ENCODE measurements at regions not wholly inside any gene's neighbourhood (a gene's known extent, or its start where the extent isn't known, plus 50 kb on each side); places are given as distances from the start of the nearest gene placed in this dataset.

GRCh38 chr17:63317166-63317840 lies 128.8 kb downstream of the CYB561 start:
- TF ChIP-seq CTCF (IDR thresholded peaks at IDR 0.05; ENCODE audit: poor library complexity, severe bottlenecking): no peak

GRCh38 chr17:63325808-63326207 lies 120.3 kb downstream of the CYB561 start:
- H3K27ac ChIP-seq (ENCODE audit: poor library complexity, severe bottlenecking): no peak overlapping the region
- H3K4me1 ChIP-seq (ENCODE audit: insufficient read depth, poor library complexity, severe bottlenecking): no peaks in the 10 kb centered on the region
- TF ChIP-seq CTCF (IDR thresholded peaks at IDR 0.05; ENCODE audit: poor library complexity, severe bottlenecking): no peak
- H3K36me3 ChIP-seq (ENCODE audit: low read depth): peaks cover 92% of the 10 kb centered on the region
- H3K4me3 ChIP-seq (ENCODE audit: severe bottlenecking): no peak overlapping the region
- no peaks in the 10 kb centered on the region for H3K27me3 ChIP-seq (ENCODE audit: insufficient read depth, poor library complexity, severe bottlenecking)
- no peak for ATAC-seq (ENCODE audit: low read depth)
- DNase-seq (ENCODE audit: low spot score): no peak
- H3K9me3 ChIP-seq (ENCODE audit: severe bottlenecking): no peaks in the 10 kb centered on the region

More at GRCh38 chr17:63317166-63317840, 128.8 kb downstream of the CYB561 start:
- Histone ChIP-seq H3K4me3 (ENCODE audit: severe bottlenecking) (no peak overlapping the region), H3K4me1 (ENCODE audit: insufficient read depth, poor library complexity, severe bottlenecking) (no peaks in the 10 kb centered on the region), H3K27ac (ENCODE audit: poor library complexity, severe bottlenecking) (no peak overlapping the region), H3K27me3 (ENCODE audit: insufficient read depth, poor library complexity, severe bottlenecking) (no peaks in the 10 kb centered on the region), H3K9me3 (ENCODE audit: severe bottlenecking) (no peaks in the 10 kb centered on the region), H3K36me3 (ENCODE audit: low read depth) (peaks cover 92% of the 10 kb centered on the region)
- no peak for DNase-seq (ENCODE audit: low spot score)
- no peak for ATAC-seq (ENCODE audit: low read depth)

DNA sequence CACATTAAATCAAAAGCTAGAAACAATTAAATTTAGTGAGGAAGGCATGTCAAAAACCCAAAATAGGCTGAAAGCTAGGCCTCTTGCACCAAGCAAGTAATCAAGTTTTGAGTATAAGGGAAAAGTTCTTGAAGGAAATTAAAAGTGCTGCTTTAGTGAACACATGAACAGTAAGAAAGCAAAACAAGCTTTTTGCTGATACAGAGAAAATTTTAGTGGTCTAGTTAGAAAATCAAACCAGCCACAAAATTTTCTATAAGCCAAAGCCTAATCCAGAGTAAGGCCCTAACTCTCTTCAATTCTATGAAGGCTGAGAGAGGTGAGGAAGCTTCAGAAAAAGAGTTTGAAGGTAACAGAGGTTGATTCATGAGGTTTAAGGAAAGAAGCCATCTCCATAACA lies 116.2 kb downstream of the CYB561 start:
- H3K36me3 ChIP-seq (ENCODE audit: low read depth): peaks cover 93% of the 10 kb centered on the region
- ATAC-seq (ENCODE audit: low read depth) (no peak), DNase-seq (ENCODE audit: low spot score) (no peak)
- no peak for TF ChIP-seq CTCF (IDR thresholded peaks at IDR 0.05; ENCODE audit: poor library complexity, severe bottlenecking)
- H3K27ac ChIP-seq (ENCODE audit: poor library complexity, severe bottlenecking): no peak overlapping the region
- no peak overlapping the region for H3K4me3 ChIP-seq (ENCODE audit: severe bottlenecking)
- no peaks in the 10 kb centered on the region for H3K27me3 ChIP-seq (ENCODE audit: insufficient read depth, poor library complexity, severe bottlenecking)
- no peaks in the 10 kb centered on the region for H3K4me1 ChIP-seq (ENCODE audit: insufficient read depth, poor library complexity, severe bottlenecking)
- no peaks in the 10 kb centered on the region for H3K9me3 ChIP-seq (ENCODE audit: severe bottlenecking)

DNA sequence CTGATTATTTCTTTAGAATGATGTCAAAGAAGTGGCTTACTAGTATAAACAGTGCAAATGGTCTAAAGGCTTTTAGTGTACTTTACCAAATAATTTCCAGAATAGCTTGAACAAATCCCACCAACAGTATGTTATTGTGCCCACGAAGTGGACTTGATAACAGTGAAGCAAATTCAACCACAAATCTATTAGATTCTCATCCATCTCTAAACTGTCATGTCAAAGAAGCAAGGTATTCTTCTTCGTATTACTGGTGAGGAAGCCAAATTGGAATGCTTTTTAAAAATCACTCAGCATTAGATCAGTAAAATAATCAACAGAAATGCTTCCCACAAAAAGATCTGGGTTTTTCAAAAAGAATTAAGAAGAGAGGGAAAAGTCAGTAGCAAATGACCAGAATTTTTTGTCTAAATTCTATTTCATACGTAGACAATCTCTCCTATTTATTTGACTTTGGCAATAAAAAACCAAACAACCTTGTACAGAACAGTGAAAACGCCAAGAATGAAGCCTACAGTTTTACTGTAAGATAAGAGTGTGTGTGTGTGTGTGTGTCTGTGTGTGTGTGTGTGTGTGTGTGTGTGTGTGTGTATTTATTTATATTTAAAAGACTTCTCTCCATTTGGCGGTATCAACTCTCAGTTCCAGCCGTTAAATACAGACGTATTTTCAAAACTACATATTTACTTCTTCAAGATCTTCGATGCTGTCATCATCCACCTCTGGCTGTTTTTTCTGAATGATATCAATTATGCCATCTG lies 114.6 kb downstream of the CYB561 start:
- Histone ChIP-seq H3K9me3 (ENCODE audit: severe bottlenecking) (no peaks in the 10 kb centered on the region), H3K4me1 (ENCODE audit: insufficient read depth, poor library complexity, severe bottlenecking) (peaks cover 8% of the 10 kb centered on the region), H3K27ac (ENCODE audit: poor library complexity, severe bottlenecking) (no peak overlapping the region), H3K4me3 (ENCODE audit: severe bottlenecking) (no peak overlapping the region), H3K27me3 (ENCODE audit: insufficient read depth, poor library complexity, severe bottlenecking) (no peaks in the 10 kb centered on the region), H3K36me3 (ENCODE audit: low read depth) (peaks cover 81% of the 10 kb centered on the region)
- DNase-seq (ENCODE audit: low spot score) (no peak), ATAC-seq (ENCODE audit: low read depth) (no peak)
- TF ChIP-seq CTCF (IDR thresholded peaks at IDR 0.05; ENCODE audit: poor library complexity, severe bottlenecking): no peak

- TF ChIP-seq CTCF (IDR thresholded peaks at IDR 0.05; ENCODE audit: poor library complexity, severe bottlenecking): no peak
- no peaks in the 10 kb centered on the region for H3K27me3 ChIP-seq (ENCODE audit: insufficient read depth, poor library complexity, severe bottlenecking)
- H3K36me3 ChIP-seq (ENCODE audit: low read depth): peaks cover 79% of the 10 kb centered on the region
- ATAC-seq (ENCODE audit: low read depth): no peak
- H3K4me3 ChIP-seq (ENCODE audit: severe bottlenecking): no peak overlapping the region
- no peaks in the 10 kb centered on the region for H3K9me3 ChIP-seq (ENCODE audit: severe bottlenecking)
- no peak for DNase-seq (ENCODE audit: low spot score)
- no peak overlapping the region for H3K27ac ChIP-seq (ENCODE audit: poor library complexity, severe bottlenecking)
- peaks cover 16% of the 10 kb centered on the region for H3K4me1 ChIP-seq (ENCODE audit: insufficient read depth, poor library complexity, severe bottlenecking)
Measured at GRCh38 chr17:63332286-63332685, 113.8 kb downstream of the CYB561 start.
